H9 (cell line): ENCODE measurements at regions not wholly inside any gene's neighbourhood (a gene's known extent, or its start where the extent isn't known, plus 50 kb on each side); places are given as distances from the start of the nearest gene placed in this dataset.

Experiments used
- DNase-seq: peaks from one replicate; pipeline ENCODE4 v3.0.0-alpha.2; 2017
- H2AFZ ChIP-seq: one replicate; pipeline ENCODE4 v1.6.1; 2013; ENCODE audit warnings: mild to moderate bottlenecking, low read length, control low read depth, moderate library complexity
- H2AK5ac ChIP-seq: 2 replicates; pipeline ENCODE4 v1.6.1; 2013; ENCODE audit warnings: low read length, control low read depth, mixed read lengths; ENCODE audit not compliant: insufficient read length
- H2BK120ac ChIP-seq: one replicate; pipeline ENCODE4 v1.6.1; 2013; ENCODE audit warnings: low read depth, mild to moderate bottlenecking, low read length, control low read depth, inconsistent platforms; ENCODE audit not compliant: poor library complexity, severe bottlenecking
- H2BK12ac ChIP-seq: 2 replicates; pipeline ENCODE4 v1.6.1; 2013; ENCODE audit warnings: low read length, control low read depth, mixed read lengths, low read depth; ENCODE audit not compliant: insufficient read length
- H2BK15ac ChIP-seq: 2 replicates; pipeline ENCODE4 v1.6.1; 2013; ENCODE audit warnings: low read depth, low read length, control low read depth
- H2BK20ac ChIP-seq: one replicate; pipeline ENCODE4 v1.6.1; 2013; ENCODE audit warnings: low read depth, mild to moderate bottlenecking, low read length, control low read depth, inconsistent platforms; ENCODE audit not compliant: poor library complexity, severe bottlenecking
- H2BK5ac ChIP-seq: 2 replicates; pipeline ENCODE4 v1.6.1; 2013; ENCODE audit warnings: low read length, control low read depth, mixed read lengths; ENCODE audit not compliant: insufficient read length
- H3K14ac ChIP-seq: 2 replicates; pipeline ENCODE4 v1.6.1; 2013; ENCODE audit warnings: low read length, control low read depth; ENCODE audit not compliant: insufficient read depth
- H3K18ac ChIP-seq: 2 replicates; pipeline ENCODE4 v1.6.1; 2013; ENCODE audit warnings: low read depth, mild to moderate bottlenecking, mixed read lengths, low read length, control low read depth; ENCODE audit not compliant: insufficient read length
- H3K23ac ChIP-seq: 2 replicates; pipeline ENCODE4 v1.6.1; 2013; ENCODE audit warnings: low read length, control low read depth, mixed read lengths, low read depth; ENCODE audit not compliant: insufficient read length
- H3K23me2 ChIP-seq: 2 replicates; pipeline ENCODE4 v1.6.1; 2013; ENCODE audit warnings: low read depth, mild to moderate bottlenecking, mixed read lengths, low read length, control low read depth; ENCODE audit not compliant: insufficient read length, poor library complexity, severe bottlenecking
- H3K27ac ChIP-seq: 2 replicates; pipeline ENCODE4 v1.5.1; 2013; ENCODE audit warnings: low read length, control low read depth, mixed read lengths, low read depth; ENCODE audit not compliant: insufficient read length
- H3K27me3 ChIP-seq: 2 replicates; pipeline ENCODE4 v1.6.1; 2013; ENCODE audit warnings: low read length, control low read depth, inconsistent platforms; ENCODE audit not compliant: insufficient read depth
- H3K4ac ChIP-seq: 2 replicates; pipeline ENCODE4 v1.6.1; 2013; ENCODE audit warnings: low read depth, mild to moderate bottlenecking, control low read depth, inconsistent platforms, low read length, moderate library complexity
- H3K4me1 ChIP-seq: 2 replicates; pipeline ENCODE4 v1.6.1; 2013; ENCODE audit warnings: low read length, control low read depth, inconsistent platforms; ENCODE audit not compliant: insufficient read depth
- H3K4me2 ChIP-seq: 2 replicates; pipeline ENCODE4 v1.6.1; 2013; ENCODE audit warnings: low read length, control low read depth, mixed read lengths; ENCODE audit not compliant: insufficient read length, insufficient read depth
- H3K56ac ChIP-seq: 2 replicates; pipeline ENCODE4 v1.6.1; 2013; ENCODE audit warnings: low read depth, mild to moderate bottlenecking, mixed read lengths, low read length, control low read depth; ENCODE audit not compliant: insufficient read length
- H3K79me1 ChIP-seq: 2 replicates; pipeline ENCODE4 v1.6.1; 2013; ENCODE audit warnings: low read depth, mild to moderate bottlenecking, moderate library complexity, low read length, control low read depth, inconsistent platforms; ENCODE audit not compliant: insufficient read depth, poor library complexity, severe bottlenecking
- H3K79me2 ChIP-seq: 2 replicates; pipeline ENCODE4 v1.6.1; 2013; ENCODE audit warnings: low read length, control low read depth, inconsistent platforms; ENCODE audit not compliant: insufficient read depth
- H3K9ac ChIP-seq: 2 replicates; pipeline ENCODE4 v1.6.1; 2013; ENCODE audit warnings: low read length, control low read depth, mixed read lengths; ENCODE audit not compliant: insufficient read length; ENCODE audit errors: extremely low read depth
- H3K9me3 ChIP-seq: one replicate; pipeline ENCODE4 v1.6.1; 2013; ENCODE audit warnings: low read depth, low read length, inconsistent platforms; ENCODE audit not compliant: control insufficient read depth
- H3T11ph ChIP-seq: one replicate; pipeline ENCODE4 v1.6.1; 2013; ENCODE audit warnings: mild to moderate bottlenecking, low read length, control low read depth, inconsistent platforms
- H4K20me1 ChIP-seq: one replicate; pipeline ENCODE4 v1.6.1; 2013; ENCODE audit not compliant: control insufficient read depth, insufficient read length, insufficient read depth
- H4K5ac ChIP-seq: 2 replicates; pipeline ENCODE4 v1.6.1; 2013; ENCODE audit warnings: low read depth, mild to moderate bottlenecking, mixed read lengths, low read length, control low read depth; ENCODE audit not compliant: insufficient read length
- H4K8ac ChIP-seq: replicated peaks from 2 replicates; pipeline ENCODE4 v1.6.1; 2013; ENCODE audit warnings: low read length, control low read depth, mixed read lengths, low read depth; ENCODE audit not compliant: insufficient read length
- H4K91ac ChIP-seq: 2 replicates; pipeline ENCODE4 v1.6.1; 2013; ENCODE audit warnings: low read depth, mild to moderate bottlenecking, moderate library complexity, mixed read lengths, low read length, control low read depth; ENCODE audit not compliant: insufficient read length
- H3K27ac Mint-ChIP-seq, 3 experiments: 2 replicates in 2 of 3; 3 replicates in 1 of 3; pipeline ENCODE4 v1.8.0; 2020 to 2021; ENCODE audit warnings: mixed read lengths in 3 of 3, mild to moderate bottlenecking in 1 of 3, moderate library complexity in 1 of 3
- H3K27me3 Mint-ChIP-seq: 2 replicates; pipeline ENCODE4 v1.8.0; 2021; ENCODE audit warnings: low read depth, mild to moderate bottlenecking, moderate library complexity, mixed read lengths
- H3K36me3 Mint-ChIP-seq, 3 experiments: 2 replicates in 2 of 3; 3 replicates in 1 of 3; pipeline ENCODE4 v1.8.0; 2020 to 2021; ENCODE audit warnings: low read depth in 3 of 3, mixed read lengths in 3 of 3; ENCODE audit not compliant: insufficient read depth in 1 of 3
- H3K4me1 Mint-ChIP-seq, 2 experiments: 2 replicates each; pipeline ENCODE4 v1.8.0; 2020; ENCODE audit warnings: mixed read lengths in 2 of 2
- H3K4me3 Mint-ChIP-seq, 2 experiments: 2 replicates in 1 of 2; 3 replicates in 1 of 2; pipeline ENCODE4 v1.8.0; 2020 to 2021; ENCODE audit warnings: mild to moderate bottlenecking in 2 of 2, mixed read lengths in 2 of 2, moderate library complexity in 1 of 2
- H3K9me3 Mint-ChIP-seq, 2 experiments: 2 replicates in 1 of 2; 3 replicates in 1 of 2; pipeline ENCODE4 v1.8.0; 2020; ENCODE audit warnings: mild to moderate bottlenecking in 2 of 2, mixed read lengths in 2 of 2, moderate library complexity in 1 of 2
- WGBS: extraction: QIAGEN DNeasy Blood & Tissue Kit; methylation state at CpG from one replicate; pipeline ENCODE4 v1.1.7; 2013; ENCODE audit warnings: missing lambda C conversion rate, low lambda C conversion rate, mixed read lengths; ENCODE audit not compliant: insufficient read length; ENCODE audit errors: extremely low coverage; 5-methylcytosine and 5-hydroxymethylcytosine counted together
- TF ChIP-seq, protein P1 (sequence below): fragments of 200-600 bp; sonication (generic); conservative IDR thresholded peaks from 3 replicates; pipeline ENCODE4 v1.8.0; 2021; ENCODE audit warnings: antibody characterized with exemption, mild to moderate bottlenecking

DNA sequence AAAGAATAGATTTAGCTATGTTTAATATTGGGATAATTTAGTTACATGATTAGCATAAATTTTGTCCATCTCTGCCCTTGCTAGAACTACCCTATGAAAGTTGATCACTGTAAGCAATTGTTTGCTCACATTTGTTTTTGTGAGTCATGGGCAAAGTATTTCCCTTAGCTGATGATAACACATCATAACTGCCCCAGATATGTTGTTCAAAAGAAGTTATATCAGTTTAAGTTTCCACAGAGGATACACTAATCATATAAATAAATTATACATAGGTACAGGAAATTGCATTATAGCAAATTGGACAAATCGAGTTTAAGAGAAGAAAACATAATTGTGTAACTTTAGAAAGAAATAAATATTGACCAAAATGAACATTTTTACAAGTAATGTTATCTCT is 223.2 kb upstream of the PIK3C3 start:
- H3K79me2 ChIP-seq: no peaks in the 10 kb centered on the region
- no peak overlapping the region for H2BK12ac ChIP-seq
- H2AFZ ChIP-seq: no peak overlapping the region
- TF ChIP-seq, protein P1, sequence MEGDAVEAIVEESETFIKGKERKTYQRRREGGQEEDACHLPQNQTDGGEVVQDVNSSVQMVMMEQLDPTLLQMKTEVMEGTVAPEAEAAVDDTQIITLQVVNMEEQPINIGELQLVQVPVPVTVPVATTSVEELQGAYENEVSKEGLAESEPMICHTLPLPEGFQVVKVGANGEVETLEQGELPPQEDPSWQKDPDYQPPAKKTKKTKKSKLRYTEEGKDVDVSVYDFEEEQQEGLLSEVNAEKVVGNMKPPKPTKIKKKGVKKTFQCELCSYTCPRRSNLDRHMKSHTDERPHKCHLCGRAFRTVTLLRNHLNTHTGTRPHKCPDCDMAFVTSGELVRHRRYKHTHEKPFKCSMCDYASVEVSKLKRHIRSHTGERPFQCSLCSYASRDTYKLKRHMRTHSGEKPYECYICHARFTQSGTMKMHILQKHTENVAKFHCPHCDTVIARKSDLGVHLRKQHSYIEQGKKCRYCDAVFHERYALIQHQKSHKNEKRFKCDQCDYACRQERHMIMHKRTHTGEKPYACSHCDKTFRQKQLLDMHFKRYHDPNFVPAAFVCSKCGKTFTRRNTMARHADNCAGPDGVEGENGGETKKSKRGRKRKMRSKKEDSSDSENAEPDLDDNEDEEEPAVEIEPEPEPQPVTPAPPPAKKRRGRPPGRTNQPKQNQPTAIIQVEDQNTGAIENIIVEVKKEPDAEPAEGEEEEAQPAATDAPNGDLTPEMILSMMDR: no peak
- no peak for DNase-seq
- H3K9me3 Mint-ChIP-seq: no peaks in the 10 kb centered on the region; a peak in 1 of 5 replicates
- peaks cover 4 to 5% of the 10 kb centered on the region in 2 experiments for H3K4me1 Mint-ChIP-seq
- no peaks in the 10 kb centered on the region for H3K36me3 Mint-ChIP-seq
- H4K91ac ChIP-seq: no peak overlapping the region
- H3K56ac ChIP-seq: no peak overlapping the region
- no peak overlapping the region for H3K18ac ChIP-seq
- no peaks in the 10 kb centered on the region for H3K4me1 ChIP-seq
- no peak overlapping the region for H3K9ac ChIP-seq
- H3K4me3 Mint-ChIP-seq: no peak overlapping the region
- no peak overlapping the region for H2AK5ac ChIP-seq
- no peaks in the 10 kb centered on the region for H3K27me3 Mint-ChIP-seq
- no peak overlapping the region for H4K5ac ChIP-seq
- no peak overlapping the region for H2BK5ac ChIP-seq
- H3K27ac ChIP-seq: no peak overlapping the region
- H4K20me1 ChIP-seq: no peaks in the 10 kb centered on the region
- no peaks in the 10 kb centered on the region for H3K27me3 ChIP-seq
- no peak overlapping the region for H2BK15ac ChIP-seq
- no peaks in the 10 kb centered on the region for H3K79me1 ChIP-seq
- H3K23ac ChIP-seq: no peak overlapping the region
- WGBS: no CpG with 5 or more reads among the region's 1 CpG
- H3K27ac Mint-ChIP-seq: no peak overlapping the region
- no peak overlapping the region for H2BK20ac ChIP-seq
- no peak overlapping the region for H3T11ph ChIP-seq
- no peak overlapping the region for H3K14ac ChIP-seq
- H3K4me2 ChIP-seq: no peak overlapping the region
- H2BK120ac ChIP-seq: no peak overlapping the region
- no peak overlapping the region for H4K8ac ChIP-seq
- no peak overlapping the region for H3K4ac ChIP-seq
- H3K23me2 ChIP-seq: no peaks in the 10 kb centered on the region
- H3K9me3 ChIP-seq: no peaks in the 10 kb centered on the region
